Tibial nerve (tissue), 4 donors: ENCODE measurements at regions not wholly inside any gene's neighbourhood (a gene's known extent, or its start where the extent isn't known, plus 50 kb on each side); places are given as distances from the start of the nearest gene placed in this dataset.
"Not testable (repeated sequence)": the region's sequence is repeated elsewhere in the genome, so short reads cannot be mapped to it uniquely, and the experiment has no call there.

Experiments used
- DNase-seq, 2 donors: peaks; one replicate each; pipeline ENCODE4 v3.0.0-alpha.2; 2019; ENCODE audit warnings: low spot score in 2 of 2
- H3K27ac ChIP-seq, 4 donors: fragments of 200-600 bp; sonication (generic) in 3 of 4; one replicate each; pipeline ENCODE4 v1.5.1; 2017 to 2019; ENCODE audit warnings: mild to moderate bottlenecking in 1 of 4
- H3K27me3 ChIP-seq, 2 donors: fragments of 200-600 bp; sonication (generic) in 1 of 2; one replicate each; pipeline versions ENCODE4 v1.5.1 to v1.6.0; 2017 to 2019
- H3K36me3 ChIP-seq, 3 donors: fragments of 200-600 bp; sonication (generic); one replicate each; pipeline ENCODE4 v1.5.1; 2018 to 2019
- H3K4me1 ChIP-seq, 4 donors: fragments of 200-600 bp; sonication (generic) in 3 of 4; one replicate each; pipeline ENCODE4 v1.5.1; 2017 to 2019
- H3K4me3 ChIP-seq, 4 donors: fragments of 200-600 bp; sonication (generic) in 3 of 4; one replicate each; pipeline ENCODE4 v1.5.1; 2017 to 2019; ENCODE audit warnings: mild to moderate bottlenecking in 1 of 4, moderate library complexity in 1 of 4
- H3K9me3 ChIP-seq, 4 donors: fragments of 200-600 bp; sonication (generic) in 3 of 4; one replicate each; pipeline ENCODE4 v1.5.1; 2017 to 2019
- EP300 ChIP-seq, 2 donors: sonication (generic); formaldehyde crosslinking; IDR thresholded peaks; one replicate each; pipeline ENCODE4 v1.6.1; 2017; ENCODE audit warnings: antibody characterized with exemption in 2 of 2, mild to moderate bottlenecking in 1 of 2
- POLR2A ChIP-seq, 2 donors: fragments of 450-650 bp; IDR thresholded peaks; one replicate each; pipeline ENCODE4 v1.6.1; 2017; ENCODE audit warnings: antibody characterized with exemption in 2 of 2, mild to moderate bottlenecking in 2 of 2, moderate library complexity in 2 of 2
- WGBS, 2 donors: methylation state at CpG; one replicate each; pipeline ENCODE4 v1.1.5; 2018; 5-methylcytosine and 5-hydroxymethylcytosine counted together
- TF ChIP-seq, protein P1 (sequence below), 5 experiments: fragments of 200-600 bp in 3 of 5; fragments of 450-650 bp in 2 of 5; sonication (generic) in 3 of 5; IDR thresholded peaks; one replicate each; pipeline ENCODE4 v1.5.1; 2016 to 2019; ENCODE audit warnings: antibody characterized with exemption in 5 of 5, mild to moderate bottlenecking in 3 of 5, moderate library complexity in 2 of 5

- TF ChIP-seq POLR2A (IDR thresholded peaks at IDR 0.05) (no peak), EP300 (IDR thresholded peaks at IDR 0.05) (no peak)
- TF ChIP-seq, protein P1, sequence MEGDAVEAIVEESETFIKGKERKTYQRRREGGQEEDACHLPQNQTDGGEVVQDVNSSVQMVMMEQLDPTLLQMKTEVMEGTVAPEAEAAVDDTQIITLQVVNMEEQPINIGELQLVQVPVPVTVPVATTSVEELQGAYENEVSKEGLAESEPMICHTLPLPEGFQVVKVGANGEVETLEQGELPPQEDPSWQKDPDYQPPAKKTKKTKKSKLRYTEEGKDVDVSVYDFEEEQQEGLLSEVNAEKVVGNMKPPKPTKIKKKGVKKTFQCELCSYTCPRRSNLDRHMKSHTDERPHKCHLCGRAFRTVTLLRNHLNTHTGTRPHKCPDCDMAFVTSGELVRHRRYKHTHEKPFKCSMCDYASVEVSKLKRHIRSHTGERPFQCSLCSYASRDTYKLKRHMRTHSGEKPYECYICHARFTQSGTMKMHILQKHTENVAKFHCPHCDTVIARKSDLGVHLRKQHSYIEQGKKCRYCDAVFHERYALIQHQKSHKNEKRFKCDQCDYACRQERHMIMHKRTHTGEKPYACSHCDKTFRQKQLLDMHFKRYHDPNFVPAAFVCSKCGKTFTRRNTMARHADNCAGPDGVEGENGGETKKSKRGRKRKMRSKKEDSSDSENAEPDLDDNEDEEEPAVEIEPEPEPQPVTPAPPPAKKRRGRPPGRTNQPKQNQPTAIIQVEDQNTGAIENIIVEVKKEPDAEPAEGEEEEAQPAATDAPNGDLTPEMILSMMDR (IDR thresholded peaks at IDR 0.05): no peak
- H3K36me3 ChIP-seq: no peaks in the 10 kb centered on the region
- H3K4me3 ChIP-seq: no peak overlapping the region
- WGBS, 2 donors: 90 to 92% methylated on average over 1 of the region's 1 CpG
- peaks cover 0 to 19% (median 0%) of the 10 kb centered on the region in 4 donors for H3K9me3 ChIP-seq
- no peak for DNase-seq
- H3K27me3 ChIP-seq: no peaks in the 10 kb centered on the region
- H3K4me1 ChIP-seq: no peaks in the 10 kb centered on the region
- no peak overlapping the region for H3K27ac ChIP-seq
Measured at GRCh38 chr12:87200289-87200979, 828.8 kb downstream of the C12orf50 start.

- no peaks in the 10 kb centered on the region for H3K27me3 ChIP-seq
- peaks cover 0 to 3% (median 0%) of the 10 kb centered on the region in 4 donors for H3K9me3 ChIP-seq
- no peak overlapping the region for H3K4me3 ChIP-seq
- H3K36me3 ChIP-seq: no peaks in the 10 kb centered on the region
- H3K27ac ChIP-seq: no peak overlapping the region
- TF ChIP-seq, protein P1 (IDR thresholded peaks at IDR 0.05): no peak
- TF ChIP-seq EP300 (IDR thresholded peaks at IDR 0.05): no peak
- 81 to 84% methylated on average over 1 of the region's 1 CpG for WGBS, 2 donors
- no peak for DNase-seq
- no peaks in the 10 kb centered on the region for H3K4me1 ChIP-seq
Measured at GRCh38 chr12:87198181-87198580, 831.0 kb downstream of the C12orf50 start.

GRCh38 chr12:87196321-87196720 lies 832.9 kb downstream of the C12orf50 start:
- no peak for DNase-seq
- H3K9me3 ChIP-seq: no peaks in the 10 kb centered on the region
- no peaks in the 10 kb centered on the region for H3K36me3 ChIP-seq
- H3K27ac ChIP-seq: no peak overlapping the region
- no peaks in the 10 kb centered on the region for H3K27me3 ChIP-seq
- no peaks in the 10 kb centered on the region for H3K4me1 ChIP-seq
- TF ChIP-seq EP300 (IDR thresholded peaks at IDR 0.05): no peak
- WGBS, 2 donors: 68 to 74% methylated on average over 2 of the region's 2 CpGs
- H3K4me3 ChIP-seq: no peak overlapping the region

GRCh38 chr12:87194389-87194788 lies 834.8 kb downstream of the C12orf50 start:
- not testable (repeated sequence) for H3K9me3 ChIP-seq, H3K36me3 ChIP-seq, H3K4me3 ChIP-seq, H3K27me3 ChIP-seq, H3K27ac ChIP-seq, H3K4me1 ChIP-seq, DNase-seq

DNA sequence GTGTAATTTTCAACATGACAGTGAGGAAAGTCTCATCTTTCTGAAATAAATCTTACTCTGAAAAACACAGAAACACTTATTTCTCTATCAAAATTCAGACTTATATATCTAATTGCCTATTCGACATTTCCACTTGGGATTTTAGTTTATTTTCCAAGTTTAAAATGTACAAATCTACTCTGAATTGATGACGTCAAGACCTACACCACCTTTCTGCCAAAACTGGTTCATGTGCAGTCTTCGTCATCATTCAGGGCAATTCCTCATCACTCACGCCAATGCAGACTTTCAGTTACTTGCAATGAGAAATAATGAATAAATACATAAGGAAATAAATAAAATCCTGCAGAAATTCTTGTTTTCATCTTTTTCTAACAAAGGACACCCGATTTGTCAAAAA lies 843.8 kb downstream of the C12orf50 start:
- Histone ChIP-seq H3K4me1 (no peaks in the 10 kb centered on the region), H3K27me3 (no peaks in the 10 kb centered on the region), H3K36me3 (no peaks in the 10 kb centered on the region), H3K27ac (no peak overlapping the region), H3K9me3 (no peaks in the 10 kb centered on the region), H3K4me3 (no peak overlapping the region)
- TF ChIP-seq, protein P1 (IDR thresholded peaks at IDR 0.05): no peak
- no peak for TF ChIP-seq POLR2A (IDR thresholded peaks at IDR 0.05)
- TF ChIP-seq EP300 (IDR thresholded peaks at IDR 0.05): no peak
- DNase-seq: no peak
- 90 to 91% methylated on average over 5 of the region's 5 CpGs for WGBS, 2 donors

- 85 to 86% methylated on average over 5 of the region's 5 CpGs for WGBS, 2 donors
Measured at GRCh38 chr12:87182696-87183233, 846.4 kb downstream of the C12orf50 start.

More at GRCh38 chr12:87182696-87183233, 846.4 kb downstream of the C12orf50 start:
- H3K9me3 ChIP-seq: no peaks in the 10 kb centered on the region
- no peak for DNase-seq
- H3K27me3 ChIP-seq: no peaks in the 10 kb centered on the region
- no peaks in the 10 kb centered on the region for H3K36me3 ChIP-seq
- H3K27ac ChIP-seq: no peak overlapping the region
- H3K4me3 ChIP-seq: no peak overlapping the region
- H3K4me1 ChIP-seq: no peaks in the 10 kb centered on the region
- TF ChIP-seq, protein P1 (IDR thresholded peaks at IDR 0.05): no peak
- TF ChIP-seq EP300 (IDR thresholded peaks at IDR 0.05): no peak
